DMS79 treated with DMSO at 0.1 percent for 48 hours (cell line): ENCODE measurements at regions not wholly inside any gene's neighbourhood (a gene's known extent, or its start where the extent isn't known, plus 50 kb on each side); places are given as distances from the start of the nearest gene placed in this dataset.
"Not testable (repeated sequence)": the region's sequence is repeated elsewhere in the genome, so short reads cannot be mapped to it uniquely, and the experiment has no call there.

Experiments
- DNase-seq: peaks from one replicate; lab custom pipeline; 2025; lab: John Stamatoyannopoulos, UW

GRCh38 chr4:184335520-184335919 lies 117.8 kb upstream of the ENPP6 start:
- no peak for DNase-seq

GRCh38 chr4:184333446-184333845 lies 115.8 kb upstream of the ENPP6 start:
- DNase-seq: not testable (repeated sequence)

- peak; percentile 80 for DNase-seq
Observed at GRCh38 chr4:184331268-184331995, 113.8 kb upstream of the ENPP6 start.

- not testable (repeated sequence) for DNase-seq
Observed at GRCh38 chr4:184330517-184331094, 112.9 kb upstream of the ENPP6 start.

- no peak for DNase-seq
Observed at GRCh38 chr4:184329659-184330400, 112.2 kb upstream of the ENPP6 start.

GRCh38 chr4:184329235-184329634 lies 111.6 kb upstream of the ENPP6 start:
- no peak for DNase-seq

GRCh38 chr4:184328022-184328736 lies 110.5 kb upstream of the ENPP6 start:
- no peak for DNase-seq

- no peak for DNase-seq
Observed at GRCh38 chr4:184324939-184325477, 107.3 kb upstream of the ENPP6 start.

GRCh38 chr4:184322328-184323025 lies 104.8 kb upstream of the ENPP6 start:
- DNase-seq: no peak

GRCh38 chr4:184320631-184321030 lies 103.0 kb upstream of the ENPP6 start:
- DNase-seq: no peak

GRCh38 chr4:184318852-184319251 lies 101.2 kb upstream of the ENPP6 start:
- DNase-seq: no peak

- no peak for DNase-seq
Observed at GRCh38 chr4:184317234-184317918, 99.7 kb upstream of the ENPP6 start.

GRCh38 chr4:184316821-184317220 lies 99.1 kb upstream of the ENPP6 start:
- no peak for DNase-seq

GRCh38 chr4:184315675-184316359 lies 98.1 kb upstream of the ENPP6 start:
- no peak for DNase-seq

- DNase-seq: no peak
Observed at GRCh38 chr4:184313702-184314659, 96.3 kb upstream of the ENPP6 start.

GRCh38 chr4:184313058-184313581 lies 95.4 kb upstream of the ENPP6 start:
- DNase-seq: no peak

GRCh38 chr4:184312126-184312525 lies 94.5 kb upstream of the ENPP6 start:
- no peak for DNase-seq

- DNase-seq: no peak
Observed at GRCh38 chr4:184310881-184311709, 93.4 kb upstream of the ENPP6 start.
